ENCODE measurements at regions not wholly inside any gene's neighbourhood (a gene's known extent, or its start where the extent isn't known, plus 50 kb on each side); places are given as distances from the start of the nearest gene placed in this dataset.

DNA sequence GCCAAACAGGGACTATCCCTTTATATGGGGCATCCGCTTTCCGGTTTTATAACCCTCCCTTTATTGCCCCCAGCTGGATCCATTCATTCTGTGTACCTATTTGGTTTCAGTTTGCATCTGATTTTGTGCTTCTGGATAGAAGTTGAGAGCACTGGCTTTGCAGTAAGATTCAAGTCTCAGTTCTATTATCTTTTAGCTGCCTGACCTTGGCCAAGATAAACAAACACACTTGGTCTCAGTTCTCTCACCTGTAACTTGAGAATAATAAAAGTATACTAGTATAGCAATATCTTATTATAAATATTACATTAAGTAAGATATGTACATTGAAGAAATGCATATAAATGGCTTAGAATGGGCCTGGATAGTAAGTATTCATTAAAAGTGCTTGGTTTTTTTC, 182.4 kb upstream of the TSHZ2 start:
- TF ChIP-seq, protein P1, sequence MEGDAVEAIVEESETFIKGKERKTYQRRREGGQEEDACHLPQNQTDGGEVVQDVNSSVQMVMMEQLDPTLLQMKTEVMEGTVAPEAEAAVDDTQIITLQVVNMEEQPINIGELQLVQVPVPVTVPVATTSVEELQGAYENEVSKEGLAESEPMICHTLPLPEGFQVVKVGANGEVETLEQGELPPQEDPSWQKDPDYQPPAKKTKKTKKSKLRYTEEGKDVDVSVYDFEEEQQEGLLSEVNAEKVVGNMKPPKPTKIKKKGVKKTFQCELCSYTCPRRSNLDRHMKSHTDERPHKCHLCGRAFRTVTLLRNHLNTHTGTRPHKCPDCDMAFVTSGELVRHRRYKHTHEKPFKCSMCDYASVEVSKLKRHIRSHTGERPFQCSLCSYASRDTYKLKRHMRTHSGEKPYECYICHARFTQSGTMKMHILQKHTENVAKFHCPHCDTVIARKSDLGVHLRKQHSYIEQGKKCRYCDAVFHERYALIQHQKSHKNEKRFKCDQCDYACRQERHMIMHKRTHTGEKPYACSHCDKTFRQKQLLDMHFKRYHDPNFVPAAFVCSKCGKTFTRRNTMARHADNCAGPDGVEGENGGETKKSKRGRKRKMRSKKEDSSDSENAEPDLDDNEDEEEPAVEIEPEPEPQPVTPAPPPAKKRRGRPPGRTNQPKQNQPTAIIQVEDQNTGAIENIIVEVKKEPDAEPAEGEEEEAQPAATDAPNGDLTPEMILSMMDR (IDR thresholded peaks at IDR 0.05) = no peak
- no peak for TF ChIP-seq POLR2A (IDR thresholded peaks at IDR 0.05)
